Ovary (tissue), 7 donors: ENCODE measurements at regions not wholly inside any gene's neighbourhood (a gene's known extent, or its start where the extent isn't known, plus 50 kb on each side); places are given as distances from the start of the nearest gene placed in this dataset.

Experiments
- DNase-seq, 5 donors: peaks; one replicate each; pipeline ENCODE4 v3.0.0-alpha.2; 2019 to 2020
- H3K27ac ChIP-seq, 2 donors: fragments of 200-600 bp; one replicate each; pipeline versions ENCODE4 v1.5.1 to v1.8.0; 2019 to 2022
- H3K27me3 ChIP-seq: fragments of 200-600 bp; one replicate; pipeline ENCODE4 v1.8.0; 2022
- H3K36me3 ChIP-seq: fragments of 200-600 bp; sonication (generic); one replicate; pipeline ENCODE4 v1.5.1; 2019
- H3K4me1 ChIP-seq: one replicate; pipeline ENCODE4 v1.8.1; 2013; ENCODE audit warnings: mild to moderate bottlenecking, moderate library complexity; ENCODE audit not compliant: insufficient read depth
- H3K4me3 ChIP-seq: fragments of 200-600 bp; sonication (generic); one replicate; pipeline ENCODE4 v1.5.1; 2017
- H3K9me3 ChIP-seq, 2 donors: fragments of 200-600 bp in 1 of 2; sonication (generic) in 1 of 2; one replicate each; pipeline versions ENCODE4 v1.5.1 to v1.8.1; 2013 to 2019; ENCODE audit warnings: mild to moderate bottlenecking in 1 of 2, moderate library complexity in 1 of 2
- CTCF ChIP-seq, 3 donors: fragments of 450-650 bp in 2 of 3; fragments of 200-600 bp in 1 of 3; IDR thresholded peaks; one replicate each; pipeline versions ENCODE4 v1.5.1 to v1.8.0; 2016 to 2022; ENCODE audit warnings: antibody characterized with exemption in 3 of 3, mild to moderate bottlenecking in 1 of 3
- EP300 ChIP-seq: sonication (generic); formaldehyde crosslinking; IDR thresholded peaks from one replicate; pipeline ENCODE4 v1.6.1; 2017; ENCODE audit warnings: antibody characterized with exemption
- POLR2A ChIP-seq: fragments of 450-650 bp; IDR thresholded peaks from one replicate; pipeline ENCODE4 v1.6.1; 2017; ENCODE audit warnings: antibody characterized with exemption, mild to moderate bottlenecking, moderate library complexity
- WGBS, 3 donors: extraction: QIAGEN DNeasy Blood & Tissue Kit in 1 of 3; methylation state at CpG; one replicate each; pipeline versions ENCODE4 v1.1.5 to v1.1.7; 2013 to 2017; 5-methylcytosine and 5-hydroxymethylcytosine counted together
- intact Hi-C, 4 donors: fragments of 100-400 bp; cut with DNase I; formaldehyde crosslinking; loops; one replicate each; pipeline versions ENCODE4 v1.11.0 to v1.15.1; 2022 to 2023
- donor health status: DM: no; HTN: no; CAD: no; lungs with moderate emphysema.
- donor health status: DM: no; HTN: no; CAD: no.
- donor health status: Bipolar disorder and iron deficiency.
- donor health status: DM: no; HTN: no; CAD: no.
- donor health status: DM: yes; HTN: yes; CAD: no.

DNA sequence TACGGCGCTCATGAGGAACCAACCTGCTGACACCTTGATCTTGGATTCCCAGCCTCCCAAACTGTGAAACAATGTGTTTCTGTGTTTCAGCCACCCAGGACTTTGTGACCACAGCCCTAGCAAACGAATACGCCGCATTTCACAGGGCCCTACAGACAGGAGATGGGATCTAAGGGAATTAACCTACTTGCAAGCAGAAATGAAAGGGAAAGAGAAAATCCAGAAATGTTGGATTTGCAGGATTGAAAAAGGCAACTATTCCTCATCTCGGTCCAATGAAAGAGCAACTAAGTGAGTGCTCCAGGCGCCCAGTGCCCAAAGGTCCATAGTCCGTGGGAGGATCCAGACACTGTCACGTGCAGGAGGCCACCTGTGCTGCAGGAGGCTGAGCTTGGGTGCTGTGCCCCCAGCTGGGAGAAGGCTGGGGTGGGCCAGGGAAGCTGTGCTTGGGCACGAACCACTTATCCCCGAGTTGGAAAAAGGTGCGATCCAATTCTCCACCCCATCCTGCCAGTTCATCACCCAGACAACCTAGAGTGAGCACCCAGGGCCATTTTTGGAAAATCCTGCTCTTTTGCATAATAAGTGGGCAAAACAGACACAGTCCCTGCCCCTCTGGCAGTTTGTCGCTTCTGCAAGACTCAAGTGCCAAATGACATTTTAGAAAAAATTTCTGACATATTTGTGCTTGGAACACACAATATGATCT is 177.9 kb downstream of the C9orf50 start:
- H3K36me3 ChIP-seq: no peaks in the 10 kb centered on the region
- DNase-seq: no peak
- no peaks in the 10 kb centered on the region for H3K27me3 ChIP-seq
- H3K9me3 ChIP-seq: no peaks in the 10 kb centered on the region
- intact Hi-C loops: no loop called here
- 63 to 67% (median 64%) methylated on average over 13 of the region's 13 CpGs for WGBS, 3 donors
- no peak overlapping the region for H3K4me3 ChIP-seq
- peaks cover under 1% of the 10 kb centered on the region for H3K4me1 ChIP-seq
- TF ChIP-seq EP300 (no peak), POLR2A (no peak), CTCF (IDR thresholded peaks at IDR 0.05) (no peak)
- H3K27ac ChIP-seq: peak overlapping the region in 1 of 2 donors; percentile 2

- Histone ChIP-seq H3K4me1 (peaks cover 5% of the 10 kb centered on the region), H3K4me3 (no peak overlapping the region), H3K36me3 (no peaks in the 10 kb centered on the region), H3K9me3 (no peaks in the 10 kb centered on the region), H3K27me3 (no peaks in the 10 kb centered on the region), H3K27ac (no peak overlapping the region)
- WGBS, 3 donors: 76 to 81% (median 77%) methylated on average over 7 of the region's 7 CpGs
- DNase-seq: no peak
- TF ChIP-seq EP300: no peak
- TF ChIP-seq POLR2A: no peak
- TF ChIP-seq CTCF (IDR thresholded peaks at IDR 0.05): no peak
- intact Hi-C loops: no loop called here
These were observed 179.0 kb downstream of the C9orf50 start for GRCh38 chr9:129441852-129442251.

GRCh38 chr9:129440435-129441186 is 180.3 kb downstream of the C9orf50 start:
- Histone ChIP-seq H3K36me3 (no peaks in the 10 kb centered on the region), H3K4me3 (no peak overlapping the region), H3K4me1 (peaks cover 9% of the 10 kb centered on the region), H3K9me3 (no peaks in the 10 kb centered on the region), H3K27me3 (no peaks in the 10 kb centered on the region), H3K27ac (no peak overlapping the region)
- WGBS, 3 donors: 68 to 80% (median 78%) methylated on average over 12 of the region's 12 CpGs
- TF ChIP-seq POLR2A (no peak), EP300 (no peak), CTCF (IDR thresholded peaks at IDR 0.05) (no peak)
- intact Hi-C loops: no loop called here
- DNase-seq: no peak

DNA sequence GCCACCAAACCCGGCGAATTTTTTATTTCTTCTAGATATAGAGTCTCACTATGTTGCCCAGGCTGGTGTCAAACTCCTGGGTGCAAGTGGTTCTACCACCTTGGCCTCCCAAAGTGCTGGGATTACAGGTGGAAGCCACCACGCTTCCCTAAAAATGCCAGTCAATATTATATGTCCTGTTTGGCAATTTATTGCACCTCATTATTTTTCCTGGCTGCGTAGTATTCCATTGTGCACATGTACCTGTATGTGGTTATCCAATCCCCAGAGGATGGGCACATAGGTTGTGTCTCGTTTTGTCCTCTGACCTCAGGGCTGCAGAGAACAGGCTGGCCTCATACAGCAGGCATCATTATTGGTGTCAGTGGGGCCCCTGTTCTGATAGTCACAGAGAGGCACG is 181.7 kb downstream of the C9orf50 start:
- Histone ChIP-seq H3K36me3 (no peaks in the 10 kb centered on the region), H3K4me1 (peaks cover 9% of the 10 kb centered on the region), H3K27ac (peak overlapping the region in 1 of 2 donors; percentile 26), H3K4me3 (no peak overlapping the region), H3K27me3 (no peaks in the 10 kb centered on the region), H3K9me3 (no peaks in the 10 kb centered on the region)
- intact Hi-C loops: no loop called here
- WGBS, 3 donors: 66 to 82% (median 70%) methylated on average over 6 of the region's 6 CpGs
- no peak for DNase-seq
- TF ChIP-seq EP300 (no peak), CTCF (IDR thresholded peaks at IDR 0.05) (no peak), POLR2A (no peak)
